Epithelial cell of esophagus (primary cell): ENCODE measurements at regions not wholly inside any gene's neighbourhood (a gene's known extent, or its start where the extent isn't known, plus 50 kb on each side); places are given as distances from the start of the nearest gene placed in this dataset.

Source experiments
- DNase-seq: peaks from one replicate; pipeline ENCODE4 v3.0.0; 2010; ENCODE audit warnings: low read depth
- H3K4me3 ChIP-seq: 2 replicates; pipeline ENCODE4 v1.5.1; 2011; ENCODE audit warnings: mild to moderate bottlenecking, low read length, control low read depth
- CTCF ChIP-seq: IDR thresholded peaks from 2 replicates; pipeline ENCODE4 v1.5.1; 2011; ENCODE audit warnings: low read depth, mild to moderate bottlenecking, low read length, control low read depth, inconsistent platforms; ENCODE audit not compliant: insufficient read depth; ENCODE audit errors: missing control alignments

- TF ChIP-seq CTCF: no peak
Observed at GRCh38 chr2:241993386-241994005, 124.0 kb downstream of the RTP5 start.

GRCh38 chr2:241994086-241994485, 124.6 kb downstream of the RTP5 start:
- DNase-seq: no peak
- no peak for TF ChIP-seq CTCF
- H3K4me3 ChIP-seq: no peak overlapping the region

More at GRCh38 chr2:241993386-241994005, 124.0 kb downstream of the RTP5 start:
- DNase-seq: no peak
- no peak overlapping the region for H3K4me3 ChIP-seq

- no peak overlapping the region for H3K4me3 ChIP-seq
- no peak for DNase-seq
- TF ChIP-seq CTCF: no peak
Observed at GRCh38 chr2:241994556-241995213, 125.2 kb downstream of the RTP5 start.

- DNase-seq: no peak
- TF ChIP-seq CTCF: no peak
- no peak overlapping the region for H3K4me3 ChIP-seq
Observed at GRCh38 chr2:241996100-241996499, 126.6 kb downstream of the RTP5 start.

- no peak for TF ChIP-seq CTCF
- no peak overlapping the region for H3K4me3 ChIP-seq
Observed at GRCh38 chr2:241997017-241997416, 127.5 kb downstream of the RTP5 start.

GRCh38 chr2:241999184-241999583, 129.7 kb downstream of the RTP5 start:
- no peak for TF ChIP-seq CTCF
- no peak for DNase-seq

More at GRCh38 chr2:241997017-241997416, 127.5 kb downstream of the RTP5 start:
- no peak for DNase-seq

GRCh38 chr2:242001853-242002252, 132.3 kb downstream of the RTP5 start:
- no peak for TF ChIP-seq CTCF
- no peak for DNase-seq
- H3K4me3 ChIP-seq: no peak overlapping the region

More at GRCh38 chr2:241999184-241999583, 129.7 kb downstream of the RTP5 start:
- H3K4me3 ChIP-seq: no peak overlapping the region
